ENCODE measurements at regions not wholly inside any gene's neighbourhood (a gene's known extent, or its start where the extent isn't known, plus 50 kb on each side); places are given as distances from the start of the nearest gene placed in this dataset.

- Histone ChIP-seq H3K27me3 (ENCODE audit: insufficient read depth) (no peaks in the 10 kb centered on the region), H3K36me3 (ENCODE audit: insufficient read depth) (peaks cover 8% of the 10 kb centered on the region; the same call in 1 of the 2 replicates), H3K4me1 (ENCODE audit: insufficient read depth) (no peaks in the 10 kb centered on the region), H2AFZ (no peak overlapping the region), H3K4me3 (no peak overlapping the region), H3K9me2 (ENCODE audit: insufficient read depth) (no peaks in the 10 kb centered on the region), H3K27ac (ENCODE audit: low read depth) (no peak overlapping the region), H3K4me2 (no peak overlapping the region), H3F3A (replicated peaks; ENCODE audit: low read depth) (no peaks in the 10 kb centered on the region), H3K79me2 (replicated peaks; ENCODE audit: insufficient read depth) (no peaks in the 10 kb centered on the region), H4K20me1 (replicated peaks; ENCODE audit: insufficient read depth) (no peaks in the 10 kb centered on the region)
- TF ChIP-seq EZH2phosphoT487 (IDR thresholded peaks at IDR 0.05; ENCODE audit: unreplicated experiment) = no peak
- no peak for TF ChIP-seq STAT1 (IDR thresholded peaks at IDR 0.05; ENCODE audit: unreplicated experiment)
- TF ChIP-seq CREB1 (CRISPR knock-in tag; IDR thresholded peaks at IDR 0.05; ENCODE audit: low read depth) = no peak
- no peak for TF ChIP-seq NANOG (IDR thresholded peaks at IDR 0.05; ENCODE audit: borderline replicate concordance)
- no peak for TF ChIP-seq POLR2AphosphoS5 (IDR thresholded peaks at IDR 0.05; ENCODE audit: low read depth)
- no peak for TF ChIP-seq ZNF462 (CRISPR knock-in tag; IDR thresholded peaks at IDR 0.05)
- TF ChIP-seq, protein P1, sequence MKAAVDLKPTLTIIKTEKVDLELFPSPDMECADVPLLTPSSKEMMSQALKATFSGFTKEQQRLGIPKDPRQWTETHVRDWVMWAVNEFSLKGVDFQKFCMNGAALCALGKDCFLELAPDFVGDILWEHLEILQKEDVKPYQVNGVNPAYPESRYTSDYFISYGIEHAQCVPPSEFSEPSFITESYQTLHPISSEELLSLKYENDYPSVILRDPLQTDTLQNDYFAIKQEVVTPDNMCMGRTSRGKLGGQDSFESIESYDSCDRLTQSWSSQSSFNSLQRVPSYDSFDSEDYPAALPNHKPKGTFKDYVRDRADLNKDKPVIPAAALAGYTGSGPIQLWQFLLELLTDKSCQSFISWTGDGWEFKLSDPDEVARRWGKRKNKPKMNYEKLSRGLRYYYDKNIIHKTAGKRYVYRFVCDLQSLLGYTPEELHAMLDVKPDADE (IDR thresholded peaks at IDR 0.05) = no peak
- no peak for TF ChIP-seq JUNB (IDR thresholded peaks at IDR 0.05; ENCODE audit: unreplicated experiment)
- TF ChIP-seq ZNF114 (CRISPR knock-in tag; IDR thresholded peaks at IDR 0.05) = no peak
- TF ChIP-seq CTCF (conservative IDR thresholded peaks at IDR 0.05; ENCODE audit: low read depth in 2 of 2) = no peak
- Mint-ChIP-seq H3K27me3 (ENCODE audit: insufficient read depth, low read depth, poor library complexity) (no peaks in the 10 kb centered on the region), H3K9me3 (peaks cover 9% of the 10 kb centered on the region), H3K27ac (no peak overlapping the region), H3K4me3 (no peak overlapping the region), H3K4me1 (no peaks in the 10 kb centered on the region), H3K36me3 (ENCODE audit: low read depth) (peaks cover 5% of the 10 kb centered on the region)
- ATAC-seq (no peak), DNase-seq (ENCODE audit: low spot score) (no peak)
These were observed 586.6 kb downstream of the NR2F1-AS1 start for GRCh38 chr5:92994392-92994791.

All from GM23338 (cell line).